ENCODE measurements at regions not wholly inside any gene's neighbourhood (a gene's known extent, or its start where the extent isn't known, plus 50 kb on each side); places are given as distances from the start of the nearest gene placed in this dataset.

- H3K4me3 ChIP-seq (ENCODE audit: low read depth, low read length), result no peak overlapping the region
These were observed 147.5 kb downstream of the CAAP1 start for GRCh38 chr9:26745111-26745510.

GRCh38 chr9:26744191-26744965, 148.2 kb downstream of the CAAP1 start:
- no peak overlapping the region for H3K4me3 ChIP-seq (ENCODE audit: low read depth, low read length)
- TF ChIP-seq CTCF (IDR thresholded peaks at IDR 0.05; ENCODE audit: borderline replicate concordance, insufficient read depth, low read depth, low read length), result peak; percentile 36; the same call in 1 of the 2 replicates

More at GRCh38 chr9:26745111-26745510, 147.5 kb downstream of the CAAP1 start:
- TF ChIP-seq CTCF (IDR thresholded peaks at IDR 0.05; ENCODE audit: borderline replicate concordance, insufficient read depth, low read depth, low read length), result no peak

DNA sequence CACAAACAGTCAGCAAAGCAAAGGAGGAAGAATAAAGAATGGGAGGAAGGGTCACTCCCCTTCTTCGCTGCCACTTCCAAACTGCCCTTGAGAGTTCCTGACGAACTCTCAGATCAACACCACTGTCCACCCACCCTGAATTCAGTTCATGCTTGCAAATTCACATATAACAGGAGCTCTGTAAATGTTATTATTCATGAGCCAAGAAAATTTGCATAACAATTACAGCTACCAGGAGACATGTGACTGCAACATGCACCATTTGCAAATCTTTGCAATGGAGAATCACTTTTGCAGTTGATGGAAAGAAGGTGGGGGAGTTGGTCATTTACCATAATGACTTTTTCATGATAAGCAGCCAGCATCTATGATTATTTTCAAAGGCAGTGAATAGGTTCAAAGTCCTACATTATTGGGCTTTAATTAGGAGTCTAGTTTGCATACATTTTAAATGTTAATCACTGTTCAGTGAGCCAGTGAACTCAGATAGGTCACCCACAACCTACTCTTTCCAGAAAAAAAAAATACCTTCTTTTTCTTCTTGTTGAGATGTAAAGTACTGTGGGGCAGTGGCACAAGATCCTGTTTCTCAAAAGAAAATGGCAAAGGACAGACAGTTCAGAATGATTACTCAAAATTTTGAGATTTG, 149.7 kb downstream of the CAAP1 start:
- no peak overlapping the region for H3K4me3 ChIP-seq (ENCODE audit: low read depth, low read length)
- no peak for TF ChIP-seq CTCF (IDR thresholded peaks at IDR 0.05; ENCODE audit: borderline replicate concordance, insufficient read depth, low read depth, low read length)

DNA sequence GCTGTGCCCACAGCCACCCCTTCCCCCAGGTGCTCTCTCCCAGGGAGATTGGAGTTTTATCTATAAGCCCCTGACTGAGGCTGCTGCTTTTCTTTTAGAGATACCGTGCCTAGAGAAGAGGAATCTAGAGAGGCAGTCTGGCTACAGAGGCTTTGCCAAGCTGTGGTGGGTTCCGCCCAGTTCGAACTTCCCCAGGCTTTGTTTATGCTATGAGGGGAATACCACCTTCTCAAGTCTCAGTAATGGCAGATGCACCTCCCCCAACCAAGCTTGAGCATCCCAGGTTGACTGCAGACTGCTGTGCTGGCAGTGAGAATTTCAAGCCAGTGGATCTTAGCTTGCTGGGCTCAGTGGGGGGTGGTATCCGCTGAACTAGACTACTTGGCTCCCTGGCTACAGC, 157.4 kb downstream of the CAAP1 start:
- TF ChIP-seq CTCF (IDR thresholded peaks at IDR 0.05; ENCODE audit: borderline replicate concordance, insufficient read depth, low read depth, low read length), result no peak
- H3K4me3 ChIP-seq (ENCODE audit: low read depth, low read length), result no peak overlapping the region

- H3K4me3 ChIP-seq (ENCODE audit: low read depth, low read length), result no peak overlapping the region
- no peak for TF ChIP-seq CTCF (IDR thresholded peaks at IDR 0.05; ENCODE audit: borderline replicate concordance, insufficient read depth, low read depth, low read length)
These were observed 163.4 kb downstream of the CAAP1 start for GRCh38 chr9:26729187-26729586.

DNA sequence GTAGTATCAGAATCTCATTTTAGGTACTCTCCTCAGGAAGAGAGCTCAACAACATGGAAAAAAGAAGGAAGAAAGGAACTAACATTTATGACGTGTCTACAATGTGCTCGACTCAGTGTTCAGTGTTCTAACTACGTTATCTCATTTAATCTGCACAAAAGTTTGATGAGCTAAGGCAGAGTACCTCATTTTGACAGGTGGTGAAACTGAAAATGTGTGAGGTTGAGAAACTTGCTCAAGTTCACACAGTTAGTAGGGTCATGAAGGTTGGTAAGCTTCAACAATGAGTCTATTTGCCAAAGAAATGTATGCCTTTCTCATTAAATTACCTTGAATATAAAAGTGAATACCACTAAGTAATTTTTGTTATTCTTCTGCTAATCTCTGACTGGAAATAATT, 165.1 kb downstream of the CAAP1 start:
- TF ChIP-seq CTCF (IDR thresholded peaks at IDR 0.05; ENCODE audit: borderline replicate concordance, insufficient read depth, low read depth, low read length), result no peak
- H3K4me3 ChIP-seq (ENCODE audit: low read depth, low read length), result no peak overlapping the region

GRCh38 chr9:26725573-26725972, 167.0 kb downstream of the CAAP1 start:
- H3K4me3 ChIP-seq (ENCODE audit: low read depth, low read length), result no peak overlapping the region
- no peak for TF ChIP-seq CTCF (IDR thresholded peaks at IDR 0.05; ENCODE audit: borderline replicate concordance, insufficient read depth, low read depth, low read length)

Measured in GM12875 (cell line).